ENCODE measurements at regions not wholly inside any gene's neighbourhood (a gene's known extent, or its start where the extent isn't known, plus 50 kb on each side); places are given as distances from the start of the nearest gene placed in this dataset.

GRCh38 chr7:68243128-68243527, 1246.5 kb downstream of the TYW1 start:
- no peak for ATAC-seq (ENCODE audit: low read depth)
- no TSS peak for BruUV-seq (replicated peaks)
- WGBS, 2 experiments (ENCODE audit: extremely low coverage in 2 of 2, insufficient read length in 1 of 2), result no CpG with 5 or more reads among the region's 2 CpGs

More at GRCh38 chr7:68243128-68243527, 1246.5 kb downstream of the TYW1 start:
- dilution Hi-C loops (cut with HindIII; ENCODE audit: low sequenced_read_pairs, unreplicated experiment), result no loop called here
- Histone ChIP-seq H3K23ac (ENCODE audit: low read depth, low read length) (no peak overlapping the region), H4K20me1 (ENCODE audit: insufficient read depth, low read length) (no peaks in the 10 kb centered on the region), H3K79me1 (ENCODE audit: low read depth in 1 of 2, low read length in 2 of 2) (no peaks in the 10 kb centered on the region), H3K27ac (ENCODE audit: insufficient read depth, low read length) (no peak overlapping the region), H3K4me1 (ENCODE audit: control insufficient read depth, insufficient read depth, low read length) (no peaks in the 10 kb centered on the region), H3K14ac (replicated peaks; ENCODE audit: low read depth, low read length) (no peak overlapping the region), H2AK5ac (ENCODE audit: low read depth, low read length) (no peak overlapping the region), H4K8ac (ENCODE audit: low read depth in 2 of 2, low read length in 2 of 2) (no peak overlapping the region), H4K91ac (ENCODE audit: insufficient read depth, low read depth, low read length) (no peak overlapping the region), H3K36me3 (ENCODE audit: control insufficient read depth, insufficient read depth, low read length) (no peaks in the 10 kb centered on the region), H3K9me3 (ENCODE audit: control insufficient read depth, insufficient read depth, low read length) (peaks cover 10% of the 10 kb centered on the region; the same call in 1 of the 2 replicates), H2BK5ac (ENCODE audit: low read depth, low read length, poor library complexity, severe bottlenecking) (no peak overlapping the region), H3K56ac (ENCODE audit: extremely low read depth, insufficient read depth, low read length) (no peak overlapping the region), H3K4me2 (ENCODE audit: low read depth, low read length) (no peak overlapping the region), H2BK20ac (ENCODE audit: low read depth, low read length) (no peak overlapping the region), H2AK9ac (replicated peaks; ENCODE audit: low read depth, low read length, poor library complexity) (no peak overlapping the region), H3K9me1 (ENCODE audit: insufficient read depth, low read length) (no peaks in the 10 kb centered on the region), H2AFZ (replicated peaks; ENCODE audit: low read length, poor library complexity) (no peak overlapping the region), H3K4ac (ENCODE audit: low read depth, low read length) (no peak overlapping the region), H3K9ac (ENCODE audit: low read depth, low read length) (no peak overlapping the region), H3K4me3 (ENCODE audit: insufficient read depth, low read depth, low read length) (no peak overlapping the region), H4K5ac (ENCODE audit: low read depth, low read length) (no peak overlapping the region), H3K18ac (ENCODE audit: low read depth, low read length) (no peak overlapping the region), H3K27me3 (ENCODE audit: control insufficient read depth, insufficient read depth, low read length) (no peaks in the 10 kb centered on the region), H2BK120ac (ENCODE audit: low read depth, low read length) (no peak overlapping the region), H2BK15ac (ENCODE audit: low read depth, low read length) (no peak overlapping the region)
- ChIA-PET CTCF (no interaction called here), POLR2A (ENCODE audit: unreplicated experiment) (no interaction called here)
- TF ChIP-seq POLR2A (IDR thresholded peaks at IDR 0.05; ENCODE audit: low read depth, low read length) (no peak), MAZ (IDR thresholded peaks at IDR 0.05; ENCODE audit: borderline replicate concordance, low read depth, low read length) (no peak), MXI1 (IDR thresholded peaks at IDR 0.05; ENCODE audit: borderline replicate concordance, low read depth, low read length) (no peak), MAFK (IDR thresholded peaks at IDR 0.05; ENCODE audit: low read depth, low read length) (no peak), RFX5 (IDR thresholded peaks at IDR 0.05; ENCODE audit: low read depth, low read length) (no peak), CTCF (conservative IDR thresholded peaks at IDR 0.05; ENCODE audit: low read depth, low read length) (no peak), USF2 (IDR thresholded peaks at IDR 0.05; ENCODE audit: low read depth, low read length) (no peak), RCOR1 (IDR thresholded peaks at IDR 0.05; ENCODE audit: insufficient replicate concordance, low read length) (no peak), SMC3 (IDR thresholded peaks at IDR 0.05; ENCODE audit: low read depth, low read length) (no peak), BHLHE40 (IDR thresholded peaks at IDR 0.05; ENCODE audit: low read depth, low read length) (no peak), RAD21 (IDR thresholded peaks at IDR 0.05; ENCODE audit: low read length) (no peak), CHD1 (IDR thresholded peaks at IDR 0.05; ENCODE audit: low read depth, low read length) (no peak), CEBPB (IDR thresholded peaks at IDR 0.05; ENCODE audit: low read depth, low read length) (no peak), NFE2L2 (IDR thresholded peaks at IDR 0.05; ENCODE audit: low read depth, low read length) (no peak), ELK1 (IDR thresholded peaks at IDR 0.05; ENCODE audit: borderline replicate concordance, low read depth, low read length) (no peak)
- in situ Hi-C loops (cut with MboI; ENCODE audit: low sequenced_read_pairs), result no loop called here
- intact Hi-C loops (cut with micrococcal nuclease), result no loop called here
- no peak for DNase-seq

All from IMR-90 (cell line).